Thyroid gland (tissue), 4 donors: ENCODE measurements at regions not wholly inside any gene's neighbourhood (a gene's known extent, or its start where the extent isn't known, plus 50 kb on each side); places are given as distances from the start of the nearest gene placed in this dataset.

Source experiments
- DNase-seq, 2 donors: peaks; one replicate each; pipeline ENCODE4 v3.0.0-alpha.2; 2019
- H3K27ac ChIP-seq, 3 donors: fragments of 200-600 bp; sonication (generic); 1 replicate in 2 of 3; 2 replicates in 1 of 3; pipeline ENCODE4 v1.5.1; 2016 to 2019; ENCODE audit warnings: mild to moderate bottlenecking in 1 of 3, moderate library complexity in 1 of 3
- H3K27me3 ChIP-seq: fragments of 200-600 bp; sonication (generic); one replicate; pipeline ENCODE4 v1.5.1; 2019
- H3K36me3 ChIP-seq, 2 donors: fragments of 200-600 bp; sonication (generic); one replicate each; pipeline ENCODE4 v1.5.1; 2016 to 2019
- H3K4me1 ChIP-seq, 2 donors: fragments of 200-600 bp; sonication (generic); one replicate each; pipeline ENCODE4 v1.5.1; 2017 to 2019
- H3K4me3 ChIP-seq, 3 donors: fragments of 200-600 bp; sonication (generic); replicated peaks in 1 of 3; 1 replicate in 2 of 3; 2 replicates in 1 of 3; pipeline ENCODE4 v1.5.1; 2016; ENCODE audit warnings: mild to moderate bottlenecking in 1 of 3
- H3K9me3 ChIP-seq: fragments of 200-600 bp; sonication (generic); one replicate; pipeline ENCODE4 v1.5.1; 2017
- POLR2A ChIP-seq, 2 donors: fragments of 450-650 bp; IDR thresholded peaks; one replicate each; pipeline ENCODE4 v1.6.1; 2017; ENCODE audit warnings: antibody characterized with exemption in 2 of 2, mild to moderate bottlenecking in 2 of 2, moderate library complexity in 1 of 2
- WGBS, 2 donors: methylation state at CpG; one replicate each; pipeline ENCODE4 v1.1.5; 2017; 5-methylcytosine and 5-hydroxymethylcytosine counted together
- intact Hi-C: fragments of 100-400 bp; cut with DNase I; formaldehyde crosslinking; loops from one replicate; pipeline ENCODE4 v1.15.1; 2023
- TF ChIP-seq, protein P1 (sequence below), 6 experiments: fragments of 200-600 bp in 3 of 6; fragments of 450-650 bp in 3 of 6; sonication (generic) in 3 of 6; IDR thresholded peaks; one replicate each; pipeline ENCODE4 v1.5.1; 2016 to 2019; ENCODE audit warnings: antibody characterized with exemption in 6 of 6, mild to moderate bottlenecking in 2 of 6, inconsistent platforms in 1 of 6, moderate library complexity in 1 of 6

GRCh38 chr17:71251276-71251675 is 869.5 kb upstream of the SOX9 start:
- H3K27me3 ChIP-seq: no peaks in the 10 kb centered on the region
- H3K9me3 ChIP-seq: no peaks in the 10 kb centered on the region
- no peak overlapping the region for H3K27ac ChIP-seq
- DNase-seq: no peak
- intact Hi-C loops: no loop called here
- H3K4me1 ChIP-seq: no peaks in the 10 kb centered on the region
- TF ChIP-seq POLR2A (IDR thresholded peaks at IDR 0.05): no peak
- TF ChIP-seq, protein P1, sequence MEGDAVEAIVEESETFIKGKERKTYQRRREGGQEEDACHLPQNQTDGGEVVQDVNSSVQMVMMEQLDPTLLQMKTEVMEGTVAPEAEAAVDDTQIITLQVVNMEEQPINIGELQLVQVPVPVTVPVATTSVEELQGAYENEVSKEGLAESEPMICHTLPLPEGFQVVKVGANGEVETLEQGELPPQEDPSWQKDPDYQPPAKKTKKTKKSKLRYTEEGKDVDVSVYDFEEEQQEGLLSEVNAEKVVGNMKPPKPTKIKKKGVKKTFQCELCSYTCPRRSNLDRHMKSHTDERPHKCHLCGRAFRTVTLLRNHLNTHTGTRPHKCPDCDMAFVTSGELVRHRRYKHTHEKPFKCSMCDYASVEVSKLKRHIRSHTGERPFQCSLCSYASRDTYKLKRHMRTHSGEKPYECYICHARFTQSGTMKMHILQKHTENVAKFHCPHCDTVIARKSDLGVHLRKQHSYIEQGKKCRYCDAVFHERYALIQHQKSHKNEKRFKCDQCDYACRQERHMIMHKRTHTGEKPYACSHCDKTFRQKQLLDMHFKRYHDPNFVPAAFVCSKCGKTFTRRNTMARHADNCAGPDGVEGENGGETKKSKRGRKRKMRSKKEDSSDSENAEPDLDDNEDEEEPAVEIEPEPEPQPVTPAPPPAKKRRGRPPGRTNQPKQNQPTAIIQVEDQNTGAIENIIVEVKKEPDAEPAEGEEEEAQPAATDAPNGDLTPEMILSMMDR (IDR thresholded peaks at IDR 0.05): no peak
- no peaks in the 10 kb centered on the region for H3K36me3 ChIP-seq
- 70 to 71% methylated on average over 2 of the region's 2 CpGs for WGBS, 2 donors
- no peak overlapping the region for H3K4me3 ChIP-seq

DNA sequence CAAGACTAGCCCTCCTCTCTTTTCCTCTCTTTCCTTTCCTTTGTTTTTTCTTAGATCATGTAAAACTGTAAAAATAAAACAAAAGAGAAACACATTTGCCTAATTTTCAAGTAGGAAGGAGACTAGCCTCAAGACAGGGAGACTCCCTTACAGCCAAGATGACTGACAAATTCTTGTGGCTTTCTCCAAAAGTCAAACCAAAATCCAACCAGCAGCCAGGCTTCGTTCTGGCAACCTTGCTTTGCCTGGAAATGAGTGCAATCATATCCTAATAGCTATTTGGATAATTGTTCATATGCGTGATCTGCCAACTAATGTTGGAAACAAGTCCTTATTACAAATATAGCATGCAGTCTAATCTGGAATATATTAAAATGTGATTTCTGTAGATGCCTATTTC is 868.9 kb upstream of the SOX9 start:
- Histone ChIP-seq H3K27me3 (no peaks in the 10 kb centered on the region), H3K4me3 (no peak overlapping the region), H3K36me3 (no peaks in the 10 kb centered on the region), H3K27ac (no peak overlapping the region), H3K9me3 (no peaks in the 10 kb centered on the region), H3K4me1 (no peaks in the 10 kb centered on the region)
- intact Hi-C loops: no loop called here
- 71 to 84% methylated on average over 2 of the region's 2 CpGs for WGBS, 2 donors
- DNase-seq: no peak
- TF ChIP-seq POLR2A (IDR thresholded peaks at IDR 0.05): no peak
- TF ChIP-seq, protein P1 (IDR thresholded peaks at IDR 0.05): no peak

- Histone ChIP-seq H3K27ac (no peak overlapping the region), H3K4me1 (no peaks in the 10 kb centered on the region), H3K36me3 (no peaks in the 10 kb centered on the region), H3K9me3 (no peaks in the 10 kb centered on the region), H3K4me3 (no peak overlapping the region), H3K27me3 (no peaks in the 10 kb centered on the region)
- WGBS, 2 donors: 4 to 57% methylated on average over 1 of the region's 1 CpG
- intact Hi-C loops: no loop called here
- TF ChIP-seq POLR2A (IDR thresholded peaks at IDR 0.05): no peak
- TF ChIP-seq, protein P1 (IDR thresholded peaks at IDR 0.05): no peak
- no peak for DNase-seq
These were observed 868.4 kb upstream of the SOX9 start for GRCh38 chr17:71252436-71252835.

- 95 to 96% methylated on average over 2 of the region's 2 CpGs for WGBS, 2 donors
These were observed 863.7 kb upstream of the SOX9 start for GRCh38 chr17:71257096-71257495.

GRCh38 chr17:71260366-71260940 is 860.4 kb upstream of the SOX9 start:
- DNase-seq: no peak
- Histone ChIP-seq H3K9me3 (no peaks in the 10 kb centered on the region), H3K27ac (no peak overlapping the region), H3K27me3 (no peaks in the 10 kb centered on the region), H3K4me3 (no peak overlapping the region), H3K4me1 (no peaks in the 10 kb centered on the region), H3K36me3 (no peaks in the 10 kb centered on the region)
- WGBS, 2 donors: 53 to 70% methylated on average over 6 of the region's 6 CpGs
- TF ChIP-seq POLR2A (IDR thresholded peaks at IDR 0.05): no peak
- TF ChIP-seq, protein P1 (IDR thresholded peaks at IDR 0.05): no peak
- intact Hi-C loops: no loop called here

More at GRCh38 chr17:71257096-71257495, 863.7 kb upstream of the SOX9 start:
- no peaks in the 10 kb centered on the region for H3K27me3 ChIP-seq
- no peak for TF ChIP-seq POLR2A (IDR thresholded peaks at IDR 0.05)
- TF ChIP-seq, protein P1 (IDR thresholded peaks at IDR 0.05): no peak
- H3K9me3 ChIP-seq: no peaks in the 10 kb centered on the region
- intact Hi-C loops: no loop called here
- no peaks in the 10 kb centered on the region for H3K4me1 ChIP-seq
- no peaks in the 10 kb centered on the region for H3K36me3 ChIP-seq
- no peak overlapping the region for H3K27ac ChIP-seq
- no peak for DNase-seq
- H3K4me3 ChIP-seq: no peak overlapping the region
